ENCODE measurements at regions not wholly inside any gene's neighbourhood (a gene's known extent, or its start where the extent isn't known, plus 50 kb on each side); places are given as distances from the start of the nearest gene placed in this dataset.

DNA sequence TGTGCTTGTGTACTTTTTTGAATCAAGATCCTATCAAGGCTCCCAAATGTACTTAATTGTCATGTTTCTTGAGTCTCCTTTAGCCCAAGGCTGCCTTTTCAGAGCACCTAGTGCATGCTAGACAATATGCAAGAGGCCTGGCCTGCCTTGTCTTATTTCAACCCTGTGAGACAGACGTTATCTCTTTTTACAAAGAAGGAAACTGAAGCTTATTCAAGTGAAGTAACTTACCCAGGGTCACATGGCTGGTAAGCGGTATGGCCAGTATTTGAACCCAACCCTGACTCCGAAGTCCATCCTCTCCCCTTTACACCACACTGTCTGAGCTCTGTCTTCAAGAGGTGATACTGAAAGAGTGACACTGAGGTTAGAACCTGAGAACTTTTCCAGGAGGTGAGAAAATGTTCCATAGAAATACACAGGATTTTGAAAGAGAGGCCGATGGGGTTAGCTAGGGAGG, 505.1 kb downstream of the FOXO1 start:
- TF ChIP-seq, protein P1, sequence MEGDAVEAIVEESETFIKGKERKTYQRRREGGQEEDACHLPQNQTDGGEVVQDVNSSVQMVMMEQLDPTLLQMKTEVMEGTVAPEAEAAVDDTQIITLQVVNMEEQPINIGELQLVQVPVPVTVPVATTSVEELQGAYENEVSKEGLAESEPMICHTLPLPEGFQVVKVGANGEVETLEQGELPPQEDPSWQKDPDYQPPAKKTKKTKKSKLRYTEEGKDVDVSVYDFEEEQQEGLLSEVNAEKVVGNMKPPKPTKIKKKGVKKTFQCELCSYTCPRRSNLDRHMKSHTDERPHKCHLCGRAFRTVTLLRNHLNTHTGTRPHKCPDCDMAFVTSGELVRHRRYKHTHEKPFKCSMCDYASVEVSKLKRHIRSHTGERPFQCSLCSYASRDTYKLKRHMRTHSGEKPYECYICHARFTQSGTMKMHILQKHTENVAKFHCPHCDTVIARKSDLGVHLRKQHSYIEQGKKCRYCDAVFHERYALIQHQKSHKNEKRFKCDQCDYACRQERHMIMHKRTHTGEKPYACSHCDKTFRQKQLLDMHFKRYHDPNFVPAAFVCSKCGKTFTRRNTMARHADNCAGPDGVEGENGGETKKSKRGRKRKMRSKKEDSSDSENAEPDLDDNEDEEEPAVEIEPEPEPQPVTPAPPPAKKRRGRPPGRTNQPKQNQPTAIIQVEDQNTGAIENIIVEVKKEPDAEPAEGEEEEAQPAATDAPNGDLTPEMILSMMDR (IDR thresholded peaks at IDR 0.05), result no peak
- no peak for TF ChIP-seq POLR2A (IDR thresholded peaks at IDR 0.05)
- no peak for TF ChIP-seq POLR2AphosphoS5 (IDR thresholded peaks at IDR 0.05)

Data from breast epithelium (tissue), 3 donors.